H1 (cell line): ENCODE measurements at regions not wholly inside any gene's neighbourhood (a gene's known extent, or its start where the extent isn't known, plus 50 kb on each side); places are given as distances from the start of the nearest gene placed in this dataset.

ENCODE experiments used
- CTCF ChIA-PET: fragments of 300-600 bp; sonication (Branson Sonifier 250); formaldehyde crosslinking; loops from one replicate; lab custom pipeline; 2021; ENCODE audit not compliant: partially characterized antibody; lab: Charles Lee
- POLR2A ChIA-PET: fragments of 300-600 bp; sonication (Branson Sonifier 250); formaldehyde crosslinking; loops from one replicate; lab custom pipeline; 2021; ENCODE audit warnings: inconsistent platforms; ENCODE audit not compliant: partially characterized antibody; lab: Charles Lee
- DNase-seq, 2 experiments: peaks; one replicate each; pipeline versions ENCODE4 v3.0.0 to v3.0.0-alpha.2; 2010 to 2022; ENCODE audit warnings: low spot score in 2 of 2, low read depth in 1 of 2, mixed read lengths in 1 of 2
- FAIRE-seq: peaks from 2 replicates; lab custom pipeline; 2011; peaks lifted over from hg19 to GRCh38; lab: Jason Lieb, UNC
- H2AFZ ChIP-seq: 2 replicates; pipeline ENCODE4 v1.8.1; 2012; ENCODE audit warnings: low read length, inconsistent platforms
- H2AK5ac ChIP-seq: 2 replicates; pipeline ENCODE4 v1.6.1; 2013; ENCODE audit warnings: low read depth, low read length
- H2BK120ac ChIP-seq: replicated peaks from 2 replicates; pipeline ENCODE3; 2013; ENCODE audit warnings: low read depth, low read length, inconsistent platforms
- H2BK12ac ChIP-seq: 2 replicates; pipeline ENCODE4 v1.6.1; 2013; ENCODE audit warnings: low read depth, low read length
- H2BK15ac ChIP-seq: 2 replicates; pipeline ENCODE4 v1.6.1; 2013; ENCODE audit warnings: low read length
- H2BK20ac ChIP-seq: 2 replicates; pipeline ENCODE4 v1.6.1; 2013; ENCODE audit warnings: low read length
- H2BK5ac ChIP-seq: 2 replicates; pipeline ENCODE4 v1.6.1; 2013; ENCODE audit warnings: low read depth, low read length
- H3K14ac ChIP-seq: 2 replicates; pipeline ENCODE4 v1.6.1; 2013; ENCODE audit warnings: inconsistent platforms; ENCODE audit not compliant: insufficient read length
- H3K18ac ChIP-seq: 2 replicates; pipeline ENCODE4 v1.6.1; 2013; ENCODE audit warnings: low read length; ENCODE audit errors: extremely low read depth
- H3K23ac ChIP-seq: 2 replicates; pipeline ENCODE4 v1.6.1; 2013; ENCODE audit warnings: inconsistent platforms; ENCODE audit not compliant: insufficient read length
- H3K23me2 ChIP-seq: 2 replicates; pipeline ENCODE4 v1.6.1; 2013; ENCODE audit warnings: low read depth, low read length
- H3K27ac ChIP-seq: 2 replicates; pipeline ENCODE4 v1.6.1; 2011; ENCODE audit warnings: low read depth, low read length, inconsistent platforms
- H3K27me3 ChIP-seq, 4 experiments: replicated peaks in 1 of 4; 1 replicate in 1 of 4; 2 replicates in 3 of 4; pipeline versions ENCODE4 v1.6.1 to v1.8.1; 2011 to 2013; ENCODE audit warnings: low read length in 3 of 4, mild to moderate bottlenecking in 3 of 4, inconsistent platforms in 2 of 4, mixed read lengths in 2 of 4, moderate library complexity in 1 of 4; ENCODE audit not compliant: control insufficient read depth in 3 of 4, insufficient read depth in 3 of 4; ENCODE audit errors: extremely low read depth in 1 of 4
- H3K36me3 ChIP-seq, 4 experiments: 2 replicates each; pipeline versions ENCODE4 v1.6.1 to v1.8.1; 2011 to 2013; ENCODE audit warnings: mild to moderate bottlenecking in 4 of 4, low read length in 3 of 4, moderate library complexity in 2 of 4, control low read depth in 1 of 4, inconsistent platforms in 1 of 4; ENCODE audit not compliant: insufficient read depth in 4 of 4, control insufficient read depth in 2 of 4
- H3K4ac ChIP-seq: replicated peaks from 2 replicates; pipeline ENCODE3; 2013; ENCODE audit warnings: low read length, low read depth, mixed read lengths, inconsistent platforms; ENCODE audit not compliant: insufficient read length
- H3K4me1 ChIP-seq, 4 experiments: replicated peaks in 1 of 4; 1 replicate in 1 of 4; 2 replicates in 3 of 4; pipeline versions ENCODE4 v1.6.1 to v1.8.1; 2011 to 2013; ENCODE audit warnings: low read length in 3 of 4, inconsistent platforms in 2 of 4, mixed read lengths in 1 of 4; ENCODE audit not compliant: insufficient read depth in 4 of 4, control insufficient read depth in 3 of 4
- H3K4me2 ChIP-seq, 2 experiments: 2 replicates each; pipeline versions ENCODE4 v1.6.1 to v1.8.1; 2011 to 2013; ENCODE audit warnings: low read depth in 2 of 2, low read length in 2 of 2, control low read depth in 1 of 2, inconsistent platforms in 1 of 2, mild to moderate bottlenecking in 1 of 2; ENCODE audit not compliant: insufficient read depth in 1 of 2
- H3K4me3 ChIP-seq, 4 experiments: fragments of 200-600, 300-600 bp in 1 of 4; sonication (generic), shearing (Covaris generic), sonication (Bioruptor Twin) in 1 of 4; 2 replicates each; pipeline versions ENCODE4 v1.5.1 to v1.8.1; 2011 to 2016; ENCODE audit warnings: low read length in 4 of 4, low read depth in 3 of 4, control low read depth in 2 of 4, inconsistent platforms in 2 of 4, mild to moderate bottlenecking in 2 of 4, mixed read lengths in 1 of 4, moderate library complexity in 1 of 4; ENCODE audit not compliant: insufficient read depth in 2 of 4; ENCODE audit errors: extremely low read depth in 1 of 4
- H3K56ac ChIP-seq: replicated peaks from 2 replicates; pipeline ENCODE3; 2013; ENCODE audit warnings: low read depth, mild to moderate bottlenecking, mixed read lengths, low read length, inconsistent platforms; ENCODE audit not compliant: insufficient read length
- H3K79me1 ChIP-seq: 2 replicates; pipeline ENCODE4 v1.6.1; 2013; ENCODE audit warnings: low read depth, low read length, control low read depth
- H3K79me2 ChIP-seq, 2 experiments: 2 replicates each; pipeline versions ENCODE4 v1.6.1 to v1.8.1; 2012 to 2013; ENCODE audit warnings: low read length in 2 of 2, mild to moderate bottlenecking in 2 of 2, inconsistent platforms in 1 of 2; ENCODE audit not compliant: insufficient read depth in 2 of 2, control insufficient read depth in 1 of 2
- H3K9ac ChIP-seq, 4 experiments: replicated peaks in 1 of 4; 1 replicate in 1 of 4; 2 replicates in 3 of 4; pipeline versions ENCODE4 v1.6.1 to v1.8.1; 2011 to 2013; ENCODE audit warnings: low read depth in 3 of 4, low read length in 3 of 4, control low read depth in 2 of 4, mild to moderate bottlenecking in 2 of 4, moderate library complexity in 2 of 4, inconsistent platforms in 1 of 4; ENCODE audit errors: extremely low read depth in 1 of 4
- H3K9me3 ChIP-seq, 2 experiments: 2 replicates each; pipeline versions ENCODE4 v1.6.1 to v1.8.1; 2012 to 2013; ENCODE audit warnings: mild to moderate bottlenecking in 2 of 2, moderate library complexity in 2 of 2, control low read depth in 1 of 2, inconsistent platforms in 1 of 2, low read depth in 1 of 2, low read length in 1 of 2, mixed read lengths in 1 of 2; ENCODE audit not compliant: insufficient read depth in 2 of 2
- H4K20me1 ChIP-seq, 2 experiments: replicated peaks in 1 of 2; 2 replicates each; pipeline versions ENCODE3 to v1.8.1; 2011 to 2013; ENCODE audit warnings: inconsistent platforms in 2 of 2, low read length in 2 of 2, mild to moderate bottlenecking in 1 of 2; ENCODE audit not compliant: insufficient read depth in 2 of 2, control insufficient read depth in 1 of 2
- H4K5ac ChIP-seq: 2 replicates; pipeline ENCODE4 v1.6.1; 2013; ENCODE audit warnings: low read length, low read depth, mixed read lengths, inconsistent platforms; ENCODE audit not compliant: insufficient read length
- H4K8ac ChIP-seq: 2 replicates; pipeline ENCODE4 v1.8.0; 2013; ENCODE audit warnings: mild to moderate bottlenecking, moderate library complexity, low read length, inconsistent platforms; ENCODE audit not compliant: insufficient read depth; ENCODE audit errors: extremely low read depth
- H4K91ac ChIP-seq: replicated peaks from 2 replicates; pipeline ENCODE3; 2013; ENCODE audit warnings: low read length, mixed read lengths, inconsistent platforms; ENCODE audit not compliant: insufficient read length
- ASH2L ChIP-seq: fragments of 200-600, 300-600 bp; sonication (generic); IDR thresholded peaks from one replicate; pipeline ENCODE4 v1.7.1; 2017; ENCODE audit warnings: low read length
- CHD2 ChIP-seq: IDR thresholded peaks from 2 replicates; pipeline ENCODE4 v1.6.1; 2012; ENCODE audit warnings: low read length, improper control_type of control experiment
- CTCF ChIP-seq, 3 experiments: IDR thresholded peaks; 1 replicate in 2 of 3; 2 replicates in 1 of 3; pipeline versions ENCODE4 v1.5.1 to v1.6.1; 2011; ENCODE audit warnings: low read length in 3 of 3, mild to moderate bottlenecking in 3 of 3, inconsistent platforms in 2 of 3, low read depth in 1 of 3, moderate library complexity in 1 of 3; ENCODE audit not compliant: insufficient read depth in 1 of 3; ENCODE audit errors: control extremely low read depth in 1 of 3
- E2F6 ChIP-seq: IDR thresholded peaks from 2 replicates; pipeline ENCODE4 v1.6.1; 2012; ENCODE audit warnings: inconsistent platforms
- EGR1 ChIP-seq: IDR thresholded peaks from 2 replicates; pipeline ENCODE4 v1.6.1; 2011; ENCODE audit warnings: low read depth, low read length, borderline replicate concordance
- PHF8 ChIP-seq: fragments of 200-600 bp; sonication (generic); conservative IDR thresholded peaks from 2 replicates; pipeline ENCODE4 v1.7.1; 2012; ENCODE audit warnings: low read depth, mild to moderate bottlenecking, inconsistent platforms, low read length, moderate library complexity
- POLR2A ChIP-seq, 2 experiments: IDR thresholded peaks; 1 replicate in 1 of 2; 2 replicates in 1 of 2; pipeline ENCODE4 v1.6.1; 2011; ENCODE audit warnings: low read depth in 2 of 2, low read length in 2 of 2, mild to moderate bottlenecking in 2 of 2; ENCODE audit errors: control extremely low read depth in 1 of 2
- RAD21 ChIP-seq, 2 experiments: IDR thresholded peaks in 1 of 2; conservative IDR thresholded peaks in 1 of 2; 2 replicates each; pipeline ENCODE4 v1.6.1; 2011; ENCODE audit warnings: low read depth in 2 of 2, low read length in 2 of 2, improper control_type of control experiment in 1 of 2, inconsistent platforms in 1 of 2, mild to moderate bottlenecking in 1 of 2, moderate library complexity in 1 of 2
- RNF2 ChIP-seq: fragments of 200-900, 300-1000 bp; sonication (generic); IDR thresholded peaks from 2 replicates; pipeline ENCODE4 v1.7.1; 2016; ENCODE audit warnings: borderline replicate concordance, low read depth, mild to moderate bottlenecking, antibody characterized with exemption, low read length; ENCODE audit not compliant: poor library complexity, severe bottlenecking; ENCODE audit errors: missing control alignments
- SP1 ChIP-seq: IDR thresholded peaks from 2 replicates; pipeline ENCODE4 v1.6.1; 2011; ENCODE audit warnings: low read depth, low read length
- SP4 ChIP-seq: IDR thresholded peaks from 2 replicates; pipeline ENCODE4 v1.6.1; 2012; ENCODE audit warnings: low read length, inconsistent platforms
- TAF1 ChIP-seq: IDR thresholded peaks from 2 replicates; pipeline ENCODE4 v1.6.1; 2011; ENCODE audit warnings: mild to moderate bottlenecking, low read depth, low read length
- WGBS, 2 experiments: shearing (Covaris generic) in 1 of 2; methylation state at CpG; one replicate each; pipeline versions ENCODE4 v1.1.6 to v1.1.7; 2013 to 2015; ENCODE audit warnings: low lambda C conversion rate in 2 of 2, mixed read lengths in 2 of 2, inconsistent platforms in 1 of 2, low coverage in 1 of 2, missing lambda C conversion rate in 1 of 2; ENCODE audit not compliant: insufficient replicate concordance in 2 of 2, insufficient coverage in 1 of 2, insufficient read length in 1 of 2; ENCODE audit errors: extremely low coverage in 1 of 2, missing lambda C conversion rate in 1 of 2; 5-methylcytosine and 5-hydroxymethylcytosine counted together

- H2BK120ac ChIP-seq = no peak overlapping the region
- no peak overlapping the region for H4K8ac ChIP-seq
- no peak for FAIRE-seq
- no peaks in the 10 kb centered on the region for H3K79me1 ChIP-seq
- no peak overlapping the region for H2BK12ac ChIP-seq
- no peak overlapping the region for H3K9ac ChIP-seq
- no peak overlapping the region for H3K18ac ChIP-seq
- no peaks in the 10 kb centered on the region for H3K27me3 ChIP-seq
- POLR2A ChIA-PET = no interaction called here
- H3K36me3 ChIP-seq = no peaks in the 10 kb centered on the region
- H2BK20ac ChIP-seq = no peak overlapping the region
- no peak overlapping the region for H2AFZ ChIP-seq
- H3K14ac ChIP-seq = no peak overlapping the region
- H3K4me3 ChIP-seq = no peak overlapping the region
- no peaks in the 10 kb centered on the region for H4K20me1 ChIP-seq
- H3K23me2 ChIP-seq = no peaks in the 10 kb centered on the region
- H4K91ac ChIP-seq = no peak overlapping the region
- H2AK5ac ChIP-seq = no peak overlapping the region
- CTCF ChIA-PET = interaction anchor here (0.7 to 1.2 kb wide), 2 partner anchors 170 to 197 kb away, joined by 3 read pairs; no protein-coding TSS in a partner anchor
- H3K56ac ChIP-seq = no peak overlapping the region
- H3K27ac ChIP-seq = no peak overlapping the region
- no peak overlapping the region for H3K23ac ChIP-seq
- H2BK5ac ChIP-seq = no peak overlapping the region
- no peak overlapping the region for H3K4ac ChIP-seq
- H3K9me3 ChIP-seq = peaks cover 4 to 6% of the 10 kb centered on the region in 2 experiments; a peak in 3 of 4 replicates
- H4K5ac ChIP-seq = no peak overlapping the region
- no peak for DNase-seq
- no peak overlapping the region for H3K4me2 ChIP-seq
- peaks cover 0 to 1% (median under 1%) of the 10 kb centered on the region in 4 experiments; a peak in 2 of 7 replicates for H3K4me1 ChIP-seq
- H2BK15ac ChIP-seq = no peak overlapping the region
- no peaks in the 10 kb centered on the region for H3K79me2 ChIP-seq
- 88% methylated on average over 2 of the region's 2 CpGs; no CpG with 5 or more reads in 1 of the 2 experiments for WGBS, 2 experiments
- no peak for TF ChIP-seq CTCF (IDR thresholded peaks at IDR 0.05; ENCODE audit: control extremely low read depth in 1 of 3, insufficient read depth in 1 of 3, low read depth in 1 of 3, low read length in 3 of 3)
- TF ChIP-seq RNF2 = no peak
- no peak for TF ChIP-seq RAD21 (IDR thresholded peaks at IDR 0.05 in 1 of 2, conservative IDR thresholded peaks at IDR 0.05 in 1 of 2; ENCODE audit: low read depth in 2 of 2, low read length in 2 of 2)
- TF ChIP-seq CHD2 = no peak
- TF ChIP-seq PHF8 = no peak
- TF ChIP-seq TAF1 = no peak
- no peak for TF ChIP-seq SP1
- no peak for TF ChIP-seq EGR1
- no peak for TF ChIP-seq ASH2L
- TF ChIP-seq POLR2A (IDR thresholded peaks at IDR 0.05; ENCODE audit: control extremely low read depth in 1 of 2, low read depth in 2 of 2, low read length in 2 of 2) = no peak
- no peak for TF ChIP-seq SP4
- TF ChIP-seq E2F6 = no peak
Measured at GRCh38 chr20:56799187-56799586, 170.1 kb downstream of the TFAP2C start.
